H1 (cell line): ENCODE measurements at regions not wholly inside any gene's neighbourhood (a gene's known extent, or its start where the extent isn't known, plus 50 kb on each side); places are given as distances from the start of the nearest gene placed in this dataset.

ENCODE experiments used
- CTCF ChIA-PET: fragments of 300-600 bp; sonication (Branson Sonifier 250); formaldehyde crosslinking; loops from one replicate; lab custom pipeline; 2021; ENCODE audit not compliant: partially characterized antibody; lab: Charles Lee
- POLR2A ChIA-PET: fragments of 300-600 bp; sonication (Branson Sonifier 250); formaldehyde crosslinking; loops from one replicate; lab custom pipeline; 2021; ENCODE audit warnings: inconsistent platforms; ENCODE audit not compliant: partially characterized antibody; lab: Charles Lee
- DNase-seq, 2 experiments: peaks; one replicate each; pipeline versions ENCODE4 v3.0.0 to v3.0.0-alpha.2; 2010 to 2022; ENCODE audit warnings: low spot score in 2 of 2, low read depth in 1 of 2, mixed read lengths in 1 of 2
- FAIRE-seq: peaks from 2 replicates; lab custom pipeline; 2011; peaks lifted over from hg19 to GRCh38; lab: Jason Lieb, UNC
- H2AFZ ChIP-seq: 2 replicates; pipeline ENCODE4 v1.8.1; 2012; ENCODE audit warnings: low read length, inconsistent platforms
- H2AK5ac ChIP-seq: 2 replicates; pipeline ENCODE4 v1.6.1; 2013; ENCODE audit warnings: low read depth, low read length
- H2BK120ac ChIP-seq: replicated peaks from 2 replicates; pipeline ENCODE3; 2013; ENCODE audit warnings: low read depth, low read length, inconsistent platforms
- H2BK12ac ChIP-seq: 2 replicates; pipeline ENCODE4 v1.6.1; 2013; ENCODE audit warnings: low read depth, low read length
- H2BK15ac ChIP-seq: 2 replicates; pipeline ENCODE4 v1.6.1; 2013; ENCODE audit warnings: low read length
- H2BK20ac ChIP-seq: 2 replicates; pipeline ENCODE4 v1.6.1; 2013; ENCODE audit warnings: low read length
- H2BK5ac ChIP-seq: 2 replicates; pipeline ENCODE4 v1.6.1; 2013; ENCODE audit warnings: low read depth, low read length
- H3K14ac ChIP-seq: 2 replicates; pipeline ENCODE4 v1.6.1; 2013; ENCODE audit warnings: inconsistent platforms; ENCODE audit not compliant: insufficient read length
- H3K18ac ChIP-seq: 2 replicates; pipeline ENCODE4 v1.6.1; 2013; ENCODE audit warnings: low read length; ENCODE audit errors: extremely low read depth
- H3K23ac ChIP-seq: 2 replicates; pipeline ENCODE4 v1.6.1; 2013; ENCODE audit warnings: inconsistent platforms; ENCODE audit not compliant: insufficient read length
- H3K23me2 ChIP-seq: 2 replicates; pipeline ENCODE4 v1.6.1; 2013; ENCODE audit warnings: low read depth, low read length
- H3K27ac ChIP-seq: 2 replicates; pipeline ENCODE4 v1.6.1; 2011; ENCODE audit warnings: low read depth, low read length, inconsistent platforms
- H3K27me3 ChIP-seq, 4 experiments: replicated peaks in 1 of 4; 1 replicate in 1 of 4; 2 replicates in 3 of 4; pipeline versions ENCODE4 v1.6.1 to v1.8.1; 2011 to 2013; ENCODE audit warnings: low read length in 3 of 4, mild to moderate bottlenecking in 3 of 4, inconsistent platforms in 2 of 4, mixed read lengths in 2 of 4, moderate library complexity in 1 of 4; ENCODE audit not compliant: control insufficient read depth in 3 of 4, insufficient read depth in 3 of 4; ENCODE audit errors: extremely low read depth in 1 of 4
- H3K36me3 ChIP-seq, 4 experiments: 2 replicates each; pipeline versions ENCODE4 v1.6.1 to v1.8.1; 2011 to 2013; ENCODE audit warnings: mild to moderate bottlenecking in 4 of 4, low read length in 3 of 4, moderate library complexity in 2 of 4, control low read depth in 1 of 4, inconsistent platforms in 1 of 4; ENCODE audit not compliant: insufficient read depth in 4 of 4, control insufficient read depth in 2 of 4
- H3K4ac ChIP-seq: replicated peaks from 2 replicates; pipeline ENCODE3; 2013; ENCODE audit warnings: low read length, low read depth, mixed read lengths, inconsistent platforms; ENCODE audit not compliant: insufficient read length
- H3K4me1 ChIP-seq, 4 experiments: replicated peaks in 1 of 4; 1 replicate in 1 of 4; 2 replicates in 3 of 4; pipeline versions ENCODE4 v1.6.1 to v1.8.1; 2011 to 2013; ENCODE audit warnings: low read length in 3 of 4, inconsistent platforms in 2 of 4, mixed read lengths in 1 of 4; ENCODE audit not compliant: insufficient read depth in 4 of 4, control insufficient read depth in 3 of 4
- H3K4me2 ChIP-seq, 2 experiments: 2 replicates each; pipeline versions ENCODE4 v1.6.1 to v1.8.1; 2011 to 2013; ENCODE audit warnings: low read depth in 2 of 2, low read length in 2 of 2, control low read depth in 1 of 2, inconsistent platforms in 1 of 2, mild to moderate bottlenecking in 1 of 2; ENCODE audit not compliant: insufficient read depth in 1 of 2
- H3K4me3 ChIP-seq, 4 experiments: fragments of 200-600, 300-600 bp in 1 of 4; sonication (generic), shearing (Covaris generic), sonication (Bioruptor Twin) in 1 of 4; 2 replicates each; pipeline versions ENCODE4 v1.5.1 to v1.8.1; 2011 to 2016; ENCODE audit warnings: low read length in 4 of 4, low read depth in 3 of 4, control low read depth in 2 of 4, inconsistent platforms in 2 of 4, mild to moderate bottlenecking in 2 of 4, mixed read lengths in 1 of 4, moderate library complexity in 1 of 4; ENCODE audit not compliant: insufficient read depth in 2 of 4; ENCODE audit errors: extremely low read depth in 1 of 4
- H3K56ac ChIP-seq: replicated peaks from 2 replicates; pipeline ENCODE3; 2013; ENCODE audit warnings: low read depth, mild to moderate bottlenecking, mixed read lengths, low read length, inconsistent platforms; ENCODE audit not compliant: insufficient read length
- H3K79me1 ChIP-seq: 2 replicates; pipeline ENCODE4 v1.6.1; 2013; ENCODE audit warnings: low read depth, low read length, control low read depth
- H3K79me2 ChIP-seq, 2 experiments: 2 replicates each; pipeline versions ENCODE4 v1.6.1 to v1.8.1; 2012 to 2013; ENCODE audit warnings: low read length in 2 of 2, mild to moderate bottlenecking in 2 of 2, inconsistent platforms in 1 of 2; ENCODE audit not compliant: insufficient read depth in 2 of 2, control insufficient read depth in 1 of 2
- H3K9ac ChIP-seq, 4 experiments: replicated peaks in 1 of 4; 1 replicate in 1 of 4; 2 replicates in 3 of 4; pipeline versions ENCODE4 v1.6.1 to v1.8.1; 2011 to 2013; ENCODE audit warnings: low read depth in 3 of 4, low read length in 3 of 4, control low read depth in 2 of 4, mild to moderate bottlenecking in 2 of 4, moderate library complexity in 2 of 4, inconsistent platforms in 1 of 4; ENCODE audit errors: extremely low read depth in 1 of 4
- H3K9me3 ChIP-seq, 2 experiments: 2 replicates each; pipeline versions ENCODE4 v1.6.1 to v1.8.1; 2012 to 2013; ENCODE audit warnings: mild to moderate bottlenecking in 2 of 2, moderate library complexity in 2 of 2, control low read depth in 1 of 2, inconsistent platforms in 1 of 2, low read depth in 1 of 2, low read length in 1 of 2, mixed read lengths in 1 of 2; ENCODE audit not compliant: insufficient read depth in 2 of 2
- H4K20me1 ChIP-seq, 2 experiments: replicated peaks in 1 of 2; 2 replicates each; pipeline versions ENCODE3 to v1.8.1; 2011 to 2013; ENCODE audit warnings: inconsistent platforms in 2 of 2, low read length in 2 of 2, mild to moderate bottlenecking in 1 of 2; ENCODE audit not compliant: insufficient read depth in 2 of 2, control insufficient read depth in 1 of 2
- H4K5ac ChIP-seq: 2 replicates; pipeline ENCODE4 v1.6.1; 2013; ENCODE audit warnings: low read length, low read depth, mixed read lengths, inconsistent platforms; ENCODE audit not compliant: insufficient read length
- H4K8ac ChIP-seq: 2 replicates; pipeline ENCODE4 v1.8.0; 2013; ENCODE audit warnings: mild to moderate bottlenecking, moderate library complexity, low read length, inconsistent platforms; ENCODE audit not compliant: insufficient read depth; ENCODE audit errors: extremely low read depth
- H4K91ac ChIP-seq: replicated peaks from 2 replicates; pipeline ENCODE3; 2013; ENCODE audit warnings: low read length, mixed read lengths, inconsistent platforms; ENCODE audit not compliant: insufficient read length
- ASH2L ChIP-seq: fragments of 200-600, 300-600 bp; sonication (generic); IDR thresholded peaks from one replicate; pipeline ENCODE4 v1.7.1; 2017; ENCODE audit warnings: low read length
- KDM1A ChIP-seq: fragments of 200-600, 300-600 bp; sonication (generic); IDR thresholded peaks from 2 replicates; pipeline ENCODE4 v1.7.1; 2016; ENCODE audit warnings: mild to moderate bottlenecking, low read length, borderline replicate concordance

DNA sequence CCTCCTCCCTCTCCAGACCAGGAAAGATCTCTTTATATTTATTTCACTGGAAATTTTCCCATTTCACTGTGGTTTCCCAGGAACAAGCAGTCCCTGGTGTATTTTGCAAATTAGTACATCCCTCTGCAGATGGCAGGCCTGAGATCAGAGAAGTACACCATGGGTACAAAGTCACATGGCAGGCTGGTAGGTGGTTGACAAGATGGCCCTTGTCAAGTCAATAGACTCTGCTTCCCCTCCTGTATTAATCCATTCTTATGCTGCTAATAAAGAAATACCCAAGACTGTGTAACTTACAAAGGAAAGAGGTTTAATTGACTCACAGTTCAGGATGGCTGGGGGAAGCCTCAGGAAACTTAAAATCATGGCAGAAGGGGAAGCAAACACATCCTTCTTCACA, 51.6 kb upstream of the KSR1 start:
- Histone ChIP-seq H3K23me2 (no peaks in the 10 kb centered on the region; the same call in 1 of the 2 replicates), H3K27me3 (0 out of 7 replicates have a peak, but pooled peaks cover 0 to 4% (median 0%) of the 10 kb centered on the region in 4 experiments), H3K9me3 (no peaks in the 10 kb centered on the region), H4K8ac (no peak overlapping the region), H3K18ac (no peak overlapping the region), H3K79me2 (no peaks in the 10 kb centered on the region), H3K36me3 (no peaks in the 10 kb centered on the region), H2AK5ac (no peak overlapping the region), H3K14ac (no peak overlapping the region), H2BK5ac (no peak overlapping the region), H2BK120ac (no peak overlapping the region), H2AFZ (no peak overlapping the region), H2BK12ac (no peak overlapping the region), H3K4me3 (no peak overlapping the region), H3K4ac (no peak overlapping the region), H4K5ac (no peak overlapping the region), H3K4me1 (peaks cover 0 to 4% (median under 1%) of the 10 kb centered on the region in 4 experiments; a peak in 1 of 7 replicates), H3K56ac (no peak overlapping the region), H2BK20ac (no peak overlapping the region), H3K4me2 (no peak overlapping the region), H4K91ac (no peak overlapping the region), H4K20me1 (no peaks in the 10 kb centered on the region), H3K9ac (no peak overlapping the region), H3K79me1 (no peaks in the 10 kb centered on the region), H3K23ac (no peak overlapping the region), H2BK15ac (no peak overlapping the region), H3K27ac (no peak overlapping the region)
- TF ChIP-seq KDM1A, result no peak
- no peak for TF ChIP-seq ASH2L
- FAIRE-seq, result no peak
- CTCF ChIA-PET, result interaction anchor here (2.2 kb wide), 1 partner anchor 23 kb away, joined by 10 read pairs; no protein-coding TSS in a partner anchor
- POLR2A ChIA-PET, result no interaction called here
- DNase-seq, result no peak
